ENCODE measurements at regions not wholly inside any gene's neighbourhood (a gene's known extent, or its start where the extent isn't known, plus 50 kb on each side); places are given as distances from the start of the nearest gene placed in this dataset.

DNA sequence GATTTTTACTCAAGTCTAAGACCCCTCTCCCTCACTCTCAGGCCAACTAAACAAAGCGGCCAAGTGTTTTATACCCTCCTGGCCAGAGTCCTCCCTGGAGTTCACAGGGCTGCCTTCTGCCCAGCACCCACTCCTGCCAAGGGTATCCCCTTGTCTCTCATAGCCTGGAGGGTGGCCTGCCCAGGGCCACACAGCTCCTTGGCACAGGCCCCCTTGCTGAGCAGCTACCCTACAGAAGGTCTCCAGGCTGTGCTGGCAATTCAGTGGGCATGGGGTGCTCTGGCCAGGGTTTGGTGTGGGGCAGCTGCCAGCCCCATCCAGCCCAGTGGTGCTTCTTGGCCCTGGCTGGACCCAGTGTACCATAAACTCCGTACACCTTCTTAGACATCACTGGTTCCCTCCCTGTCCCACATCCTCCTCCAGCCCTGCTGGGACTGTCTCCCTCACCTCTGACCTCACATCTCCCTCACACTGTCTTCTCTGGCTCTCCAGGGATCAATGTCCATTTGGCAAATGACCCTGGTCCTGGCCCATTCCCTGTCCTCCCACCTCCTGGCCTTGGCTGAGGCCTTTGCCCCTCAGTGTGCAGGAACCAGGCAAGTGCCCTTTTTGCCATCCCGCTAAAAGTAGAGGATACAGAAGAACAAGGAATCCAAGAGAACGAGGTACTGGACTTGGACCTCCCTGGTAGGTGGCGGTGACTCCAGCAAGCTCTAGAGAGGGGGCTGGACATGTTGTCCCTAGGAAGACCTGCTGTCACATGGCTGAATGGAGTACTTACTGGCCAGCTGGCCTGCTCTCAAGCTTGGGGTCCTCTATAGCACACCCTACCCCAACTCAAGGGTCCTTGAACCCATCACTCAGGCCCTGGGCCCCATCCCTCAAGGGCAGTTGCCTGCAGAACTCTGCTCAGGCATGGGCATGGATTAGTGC lies 50.0 kb upstream of the TRPM1 start:
- no peak for DNase-seq (ENCODE audit: low spot score)

DNA sequence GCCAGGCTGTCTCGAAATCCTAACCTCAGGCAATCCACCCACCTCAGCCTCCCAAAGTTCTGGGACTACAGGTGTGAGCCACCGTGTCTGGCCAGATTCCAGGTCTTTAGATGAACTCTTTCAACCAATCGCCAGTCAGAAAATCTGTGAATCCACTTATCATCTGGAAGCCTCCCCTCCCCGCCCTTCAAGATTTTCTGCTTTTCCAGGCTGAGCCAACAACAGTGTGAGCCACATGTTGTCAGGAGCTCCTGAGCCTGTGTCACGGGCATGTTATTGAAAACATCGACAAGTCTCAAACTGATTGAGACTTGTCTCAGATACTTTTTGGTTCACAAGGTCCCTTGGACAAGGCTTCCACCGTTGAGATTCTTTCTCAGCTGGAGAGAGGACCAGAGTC lies 52.0 kb upstream of the TRPM1 start:
- DNase-seq (ENCODE audit: low spot score) = no peak

DNA sequence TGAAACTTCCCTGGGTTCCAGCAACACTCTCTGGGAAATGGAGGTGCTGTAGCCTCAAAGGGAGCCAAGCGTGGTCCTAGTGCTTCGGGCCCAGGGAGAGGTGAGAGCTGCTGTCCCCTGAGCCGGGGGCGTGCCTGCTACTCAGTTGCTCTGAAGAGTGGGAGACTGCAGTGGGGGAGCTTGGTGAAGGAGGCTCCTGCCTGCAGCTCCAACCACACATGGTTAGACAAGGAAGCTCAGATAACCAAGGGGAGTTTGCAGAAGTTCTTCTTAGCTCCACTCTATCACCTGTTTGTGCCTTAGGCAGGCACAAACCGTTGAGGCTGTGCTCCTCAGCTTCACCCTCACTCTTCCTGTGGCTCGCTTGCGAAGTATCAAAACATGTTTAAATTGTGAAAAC lies 53.6 kb upstream of the TRPM1 start:
- DNase-seq (ENCODE audit: low spot score) = no peak

DNA sequence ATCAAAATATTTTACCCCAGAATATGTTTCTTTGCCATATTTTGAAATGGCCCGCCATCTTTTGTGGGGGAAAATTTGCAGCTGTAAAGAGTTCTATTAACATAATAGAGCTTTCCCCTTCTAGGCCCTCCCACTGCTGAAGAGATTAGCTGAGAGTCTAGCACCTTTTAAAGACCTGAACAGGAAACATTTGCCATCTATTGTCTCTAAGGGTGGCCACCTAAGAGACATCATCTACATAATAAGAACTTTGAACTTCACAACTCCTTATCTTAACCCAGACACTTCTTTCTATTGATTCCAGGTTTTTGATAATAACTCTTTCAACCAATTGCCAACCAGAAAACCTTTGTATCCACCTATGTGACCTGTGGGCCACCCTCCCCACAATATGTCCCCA lies 54.7 kb upstream of the TRPM1 start:
- no peak for DNase-seq (ENCODE audit: low spot score)

DNA sequence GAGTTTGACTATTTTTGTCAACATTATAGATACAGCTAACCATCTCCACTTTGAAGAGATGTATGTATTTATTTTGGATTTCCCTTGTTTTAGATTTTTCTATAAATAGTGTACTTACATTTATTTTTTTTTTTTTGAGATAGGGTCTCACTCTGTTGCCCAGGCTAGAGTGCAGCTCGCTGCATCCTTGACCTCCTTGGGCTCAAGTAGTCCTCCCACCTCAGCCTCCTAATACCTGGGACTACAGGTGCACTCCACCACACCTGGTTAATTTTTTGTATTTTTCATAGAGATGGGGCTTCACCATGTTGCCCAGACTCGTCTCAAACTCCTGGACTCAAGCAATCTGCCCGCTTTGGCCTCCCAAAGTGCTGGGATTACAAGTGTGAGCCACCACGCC lies 55.3 kb upstream of the TRPM1 start:
- no peak for DNase-seq (ENCODE audit: low spot score)

DNA sequence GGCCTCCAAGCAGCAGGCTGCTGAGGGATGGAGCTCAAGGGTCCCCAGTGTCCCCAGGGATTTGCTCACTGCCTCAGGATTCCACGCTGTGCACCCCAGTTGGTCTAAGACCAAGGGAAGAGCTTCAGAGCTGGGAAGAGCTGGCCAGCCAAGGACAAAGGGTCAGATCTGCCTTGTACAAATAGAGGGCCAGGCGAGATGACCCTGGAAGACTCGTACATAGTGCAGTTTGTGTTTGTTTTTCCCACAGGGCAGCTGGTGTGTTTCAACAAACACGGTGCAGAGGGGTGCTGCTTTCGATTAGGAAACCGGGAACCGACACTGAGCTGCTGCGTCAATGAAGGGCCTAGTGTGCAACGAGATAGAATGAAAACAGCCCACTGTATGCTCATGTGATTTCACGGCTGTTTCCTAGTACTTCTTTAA lies 56.1 kb upstream of the TRPM1 start:
- no peak for DNase-seq (ENCODE audit: low spot score)

DNA sequence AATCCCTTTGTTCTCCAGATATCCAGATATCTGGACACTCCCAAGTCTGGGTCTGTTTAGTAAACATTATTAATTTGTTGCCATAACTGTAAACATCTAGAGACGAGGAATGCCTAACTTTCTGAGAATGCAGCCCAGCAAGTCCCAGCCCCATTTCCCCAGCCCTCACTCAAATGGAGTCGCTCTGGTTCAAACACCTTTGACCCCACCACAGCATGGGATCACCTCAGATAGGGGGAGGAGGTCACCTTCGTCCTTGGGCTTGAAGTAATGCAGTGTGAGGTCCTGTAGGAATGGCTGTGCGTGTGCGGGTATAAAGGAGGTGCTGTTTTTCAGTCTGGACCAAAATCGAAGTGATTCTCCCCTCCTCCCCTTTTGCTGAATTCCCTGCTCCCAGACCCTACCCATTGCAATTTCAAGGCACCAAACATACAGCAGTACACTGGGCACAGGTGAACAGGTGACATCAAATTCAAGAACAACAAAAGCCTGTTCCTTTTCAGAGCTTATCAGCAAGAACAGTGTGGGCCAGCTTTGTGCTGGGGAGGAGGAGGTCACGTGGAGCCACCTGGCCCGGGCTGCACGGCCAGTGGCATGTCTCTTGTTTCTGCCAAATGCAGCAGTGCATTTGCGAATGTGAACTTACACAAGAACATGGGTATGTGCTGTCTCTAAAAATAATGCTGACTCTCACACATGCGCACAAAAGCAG lies 57.5 kb upstream of the TRPM1 start:
- no peak for DNase-seq (ENCODE audit: low spot score)

DNA sequence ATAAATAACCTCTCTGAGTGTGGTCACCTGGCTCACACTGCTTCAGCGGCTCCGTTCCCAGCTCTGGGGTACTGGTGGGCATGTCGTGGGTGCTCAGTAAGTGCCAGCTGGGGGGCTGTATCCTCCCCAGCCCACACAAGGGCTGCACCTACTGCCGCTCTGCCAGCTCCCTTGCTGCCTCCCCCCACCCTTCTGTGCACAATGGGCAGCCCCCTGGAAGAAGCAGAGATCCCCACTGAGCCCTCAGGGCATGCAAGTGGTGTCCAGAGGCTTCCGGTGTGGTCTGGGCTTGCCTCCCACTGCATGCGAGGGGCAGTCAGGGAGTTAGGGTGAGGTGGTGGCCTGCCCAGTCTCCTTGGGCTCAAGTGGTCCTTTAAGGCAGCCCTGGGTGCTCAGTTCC lies 58.3 kb upstream of the TRPM1 start:
- DNase-seq (ENCODE audit: low spot score) = no peak

DNA sequence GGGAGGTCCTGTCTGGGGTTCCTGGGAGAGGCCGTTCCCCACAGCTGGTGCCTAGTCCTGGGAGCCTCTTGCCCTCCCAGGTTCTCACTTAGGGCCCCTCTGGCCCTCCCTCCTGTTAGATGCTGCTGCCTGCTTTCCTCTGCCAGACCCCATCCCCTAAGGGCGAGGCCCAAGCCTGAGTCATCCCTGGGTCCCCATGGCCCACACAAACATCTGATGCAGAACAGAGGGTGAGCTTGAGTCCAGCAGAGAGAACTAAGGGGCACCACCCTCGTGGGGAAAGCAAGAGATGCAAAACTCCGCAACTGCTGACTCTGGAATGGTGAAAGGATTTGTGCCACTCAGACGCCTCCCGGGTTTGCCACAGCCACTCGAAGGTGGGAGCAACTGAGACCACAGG lies 58.8 kb upstream of the TRPM1 start:
- no peak for DNase-seq (ENCODE audit: low spot score)

DNA sequence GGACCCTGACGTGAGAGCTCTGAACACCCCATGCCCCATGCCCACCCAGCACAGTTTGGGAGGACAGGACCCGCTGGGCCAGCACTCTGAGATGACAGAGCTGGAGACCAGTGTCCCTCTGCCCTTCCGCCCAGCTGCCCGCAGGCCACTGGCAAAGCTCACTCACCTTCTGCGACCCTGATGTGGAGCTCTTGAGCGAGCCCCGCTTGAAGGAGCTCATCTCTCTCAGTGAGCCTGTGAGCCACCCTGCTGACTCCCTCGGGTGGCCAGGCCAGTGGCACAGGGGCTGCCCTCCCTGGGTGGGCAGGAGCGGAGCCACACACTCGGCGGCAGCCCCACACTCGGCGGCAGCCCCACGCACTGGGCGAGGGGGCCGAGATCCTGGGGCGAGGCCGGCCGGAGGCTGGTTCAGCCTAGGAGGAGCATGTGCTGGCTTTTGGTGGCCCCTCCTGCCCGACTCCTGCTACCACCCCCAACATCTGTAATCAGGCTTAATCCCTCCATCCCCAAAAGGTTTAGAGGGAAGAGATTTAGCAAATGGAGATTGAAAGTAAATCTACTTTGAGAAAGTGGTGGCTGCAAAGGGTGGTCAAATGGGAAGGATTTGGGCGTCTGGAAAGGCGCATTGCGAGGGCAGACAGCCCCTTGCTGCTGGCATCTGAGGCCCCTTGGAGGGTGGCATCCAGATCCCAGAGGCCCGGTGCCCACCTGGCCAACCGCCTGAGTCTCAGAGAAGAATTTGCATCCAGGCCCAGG lies 59.4 kb upstream of the TRPM1 start:
- no peak for DNase-seq (ENCODE audit: low spot score)

DNA sequence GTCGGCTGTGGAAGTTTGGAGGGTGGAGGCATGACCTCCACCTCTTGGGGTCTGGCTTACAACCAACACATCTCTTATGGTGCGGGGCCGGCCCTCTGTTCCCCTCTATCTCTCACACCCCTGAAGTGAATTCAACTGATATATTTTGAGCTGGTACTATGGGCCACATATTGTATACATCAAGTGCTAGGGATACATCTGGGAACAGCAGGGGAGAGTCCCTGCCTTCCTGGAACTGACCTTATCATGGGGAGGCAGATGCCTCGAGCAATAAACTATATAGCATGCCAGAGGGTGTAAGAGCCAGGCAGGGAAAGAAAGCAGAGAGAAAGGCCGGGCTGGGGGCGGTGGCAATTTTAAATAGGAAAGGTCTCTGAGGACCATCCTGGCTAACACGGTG lies 60.4 kb upstream of the TRPM1 start:
- DNase-seq (ENCODE audit: low spot score) = peak; percentile 77

DNA sequence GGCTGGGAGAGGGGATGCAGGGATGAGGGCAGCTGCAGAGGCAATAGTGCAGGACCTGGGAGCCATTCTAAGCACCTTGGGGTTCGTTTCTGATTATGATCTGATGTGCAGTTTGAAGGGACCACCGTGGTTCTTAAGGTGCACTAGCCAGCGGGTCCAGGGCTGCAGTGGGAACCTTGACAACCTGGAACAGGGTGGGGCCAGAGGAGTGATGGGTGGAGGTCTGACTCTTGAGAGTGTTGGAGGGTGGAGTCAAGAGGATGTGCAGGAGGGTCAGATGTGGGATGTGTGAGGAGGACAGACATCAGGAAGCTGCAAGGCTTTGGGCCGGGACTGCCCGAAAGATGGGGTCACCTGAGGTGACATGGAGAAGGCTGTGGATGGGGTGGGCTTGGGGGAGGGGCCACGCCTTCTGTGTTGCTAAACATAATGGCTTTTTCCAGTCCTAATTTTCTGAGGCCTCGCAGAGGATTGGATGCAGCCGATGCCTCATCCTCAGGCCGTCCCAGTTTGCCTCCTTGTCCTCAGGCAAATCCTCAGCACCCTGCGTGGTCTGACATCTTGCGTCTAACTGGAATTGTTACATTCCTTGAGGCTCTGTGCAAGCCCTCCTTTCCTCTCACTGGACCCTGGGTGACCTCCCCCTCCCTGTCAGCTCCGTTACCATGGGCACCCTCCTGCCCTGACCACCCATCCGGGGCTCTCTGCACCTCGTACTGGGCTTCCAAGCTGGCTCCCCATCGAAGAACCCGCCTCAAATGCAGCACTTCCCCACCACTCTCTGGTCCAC lies 61.4 kb upstream of the TRPM1 start:
- DNase-seq (ENCODE audit: low spot score) = peak; percentile 13

DNA sequence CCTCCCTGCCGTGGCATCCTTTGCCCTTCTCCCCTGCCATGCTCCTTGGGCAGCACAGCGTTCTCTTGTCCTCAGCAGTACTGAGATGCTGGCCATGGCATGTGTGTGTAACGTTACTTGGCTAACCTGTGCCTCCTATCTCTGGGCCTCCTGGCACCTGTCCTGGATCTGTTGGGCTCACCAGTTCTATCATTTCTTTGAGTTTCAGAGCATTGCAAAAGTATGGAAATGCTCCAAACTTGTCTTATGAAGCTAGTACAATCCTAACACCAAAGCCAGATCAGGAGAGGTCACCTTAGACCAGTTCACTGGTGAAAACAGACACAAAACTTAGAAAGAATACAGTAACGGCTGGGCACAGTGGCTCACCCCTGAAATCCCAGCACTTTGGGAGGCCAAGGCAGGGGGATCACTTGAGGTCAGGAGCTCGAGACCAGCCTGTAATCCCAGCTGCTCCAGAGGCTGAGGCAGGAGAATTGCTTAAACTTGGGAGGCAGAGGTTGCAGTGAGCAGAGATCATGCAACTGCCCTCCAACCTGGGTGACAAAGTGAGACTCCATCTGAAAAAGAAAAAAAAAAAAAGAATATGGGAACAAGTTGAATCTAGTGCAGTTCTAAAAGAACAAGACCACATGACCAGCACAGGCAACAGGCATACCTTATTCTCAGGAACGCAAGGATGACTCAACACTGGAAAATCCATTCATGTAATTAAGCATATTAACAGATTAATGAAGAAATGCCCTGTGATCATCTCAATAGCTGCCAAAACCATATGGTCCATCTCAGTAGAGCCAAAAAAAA lies 62.4 kb upstream of the TRPM1 start:
- DNase-seq (ENCODE audit: low spot score) = no peak

DNA sequence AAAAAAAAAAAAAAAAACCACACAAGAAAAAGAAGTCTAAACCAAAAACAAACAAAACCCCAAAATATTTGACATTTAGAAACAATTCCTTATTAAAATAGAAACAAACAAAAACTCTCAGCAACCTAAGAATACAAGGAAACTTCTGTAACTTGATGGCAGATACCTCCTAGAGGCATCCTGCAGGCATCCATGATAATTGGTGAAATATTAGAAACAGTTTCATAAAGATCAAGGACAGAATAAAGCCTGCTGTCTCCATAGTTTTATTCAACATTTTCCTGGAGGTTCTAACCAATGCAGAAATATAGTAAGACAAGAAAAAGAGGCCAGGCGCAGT lies 63.0 kb upstream of the TRPM1 start:
- DNase-seq (ENCODE audit: low spot score) = no peak

DNA sequence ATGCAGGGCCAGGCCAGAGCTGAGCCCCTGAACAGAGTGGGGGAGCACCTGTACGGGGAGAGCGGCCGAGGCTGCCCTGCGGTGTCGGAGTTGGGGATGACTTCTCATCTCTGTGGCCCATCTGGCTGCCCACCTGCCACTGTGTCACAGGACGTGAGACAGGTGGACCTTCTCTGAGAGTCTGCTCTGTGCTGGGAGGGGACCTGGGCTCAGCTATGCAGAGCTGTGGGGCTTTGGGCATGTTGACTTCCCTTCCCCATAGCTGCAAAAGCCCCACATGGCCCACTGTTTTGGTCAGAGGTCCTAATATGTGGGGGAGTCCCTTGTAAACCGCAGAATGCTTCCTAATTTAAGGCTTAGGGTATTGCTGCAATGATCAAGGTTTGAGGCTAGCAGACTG lies 68.0 kb upstream of the TRPM1 start:
- DNase-seq (ENCODE audit: low spot score) = no peak

DNA sequence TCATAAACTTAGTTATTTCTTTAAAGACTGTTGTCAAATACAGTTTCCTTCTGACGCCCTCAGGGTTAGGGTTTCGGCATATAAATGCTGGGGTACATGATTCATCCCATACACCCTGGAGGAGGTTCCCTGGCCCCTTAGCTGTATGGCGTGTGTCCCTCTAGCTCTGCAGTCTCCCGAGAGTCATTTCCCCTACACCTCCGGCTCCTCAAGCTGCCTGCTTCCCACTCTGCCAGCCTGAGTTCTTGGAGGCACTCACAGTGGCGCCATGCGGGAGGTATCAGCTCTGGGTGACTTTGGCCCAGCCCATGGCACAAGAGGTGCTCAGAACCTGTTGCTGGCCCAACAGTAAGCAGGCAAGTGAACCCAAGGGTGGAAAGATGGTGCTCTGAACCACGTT lies 70.2 kb upstream of the TRPM1 start:
- no peak for DNase-seq (ENCODE audit: low spot score)

DNA sequence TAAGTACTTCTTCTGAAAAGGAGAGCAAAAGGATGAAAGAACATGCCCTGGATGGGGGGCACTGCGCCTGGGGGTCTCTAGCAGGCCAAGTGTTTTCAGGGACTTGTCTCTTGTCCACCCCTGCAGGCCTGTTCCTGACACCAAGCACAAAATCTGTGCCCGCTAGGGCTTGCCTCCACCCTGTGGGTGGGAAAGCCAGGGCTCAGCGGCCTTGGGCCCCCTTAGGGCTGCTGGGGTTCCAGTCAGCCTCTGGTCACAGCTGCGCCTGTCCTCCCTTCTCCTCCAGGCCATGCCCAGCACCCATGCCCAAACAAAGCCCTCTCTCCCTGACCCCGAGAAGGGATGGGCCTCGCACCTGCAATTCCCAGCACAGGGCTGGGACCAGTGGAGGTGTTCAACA lies 71.1 kb upstream of the TRPM1 start:
- no peak for DNase-seq (ENCODE audit: low spot score)

DNA sequence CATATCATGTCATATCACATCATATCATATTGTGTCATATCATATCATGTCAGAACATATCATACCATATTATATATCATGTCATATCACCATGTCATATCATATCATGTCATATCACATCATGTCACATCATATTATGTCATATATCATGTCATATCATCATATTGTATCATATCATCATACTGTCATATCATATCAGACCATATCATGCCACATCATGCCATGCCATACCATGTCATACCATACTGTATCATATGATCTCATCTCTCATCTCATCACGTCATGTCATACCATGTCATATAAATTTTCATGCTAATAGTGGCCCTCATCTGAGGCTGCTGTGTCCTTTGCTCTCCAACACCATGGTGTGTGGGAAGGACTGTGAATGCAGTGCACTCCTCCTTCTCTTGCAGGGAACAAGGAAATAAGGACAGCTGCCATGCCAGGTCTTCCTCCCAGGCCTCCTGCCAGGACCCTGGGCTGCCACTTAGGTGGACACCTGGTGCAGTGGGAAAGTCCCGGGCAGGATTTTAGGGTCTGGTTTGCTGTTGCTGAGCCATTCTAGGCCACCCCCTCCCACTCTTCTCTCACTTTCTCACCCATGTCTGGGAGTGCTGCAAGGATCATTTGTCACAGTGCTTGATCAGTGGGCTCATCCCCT lies 72.4 kb upstream of the TRPM1 start:
- DNase-seq (ENCODE audit: low spot score) = no peak

DNA sequence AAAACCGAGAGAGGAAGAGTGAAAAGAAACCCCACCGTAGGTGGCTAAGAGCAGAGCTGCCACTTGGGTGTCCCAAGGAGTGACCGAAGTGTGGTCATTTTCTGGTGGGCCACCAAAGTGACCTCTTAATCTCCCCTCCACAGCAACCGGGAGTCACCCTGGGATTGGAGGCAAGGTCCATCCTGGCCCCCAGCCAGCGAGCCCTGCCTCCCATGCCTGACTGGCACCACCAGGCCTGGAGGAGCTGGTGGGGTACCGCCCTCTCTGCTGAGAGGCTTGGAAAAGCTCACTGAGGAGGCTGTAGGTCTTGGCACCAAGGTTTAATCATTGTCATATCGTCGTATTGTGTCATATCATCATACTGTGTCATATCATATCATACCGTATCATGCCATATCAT lies 74.0 kb upstream of the TRPM1 start:
- DNase-seq (ENCODE audit: low spot score) = no peak

DNA sequence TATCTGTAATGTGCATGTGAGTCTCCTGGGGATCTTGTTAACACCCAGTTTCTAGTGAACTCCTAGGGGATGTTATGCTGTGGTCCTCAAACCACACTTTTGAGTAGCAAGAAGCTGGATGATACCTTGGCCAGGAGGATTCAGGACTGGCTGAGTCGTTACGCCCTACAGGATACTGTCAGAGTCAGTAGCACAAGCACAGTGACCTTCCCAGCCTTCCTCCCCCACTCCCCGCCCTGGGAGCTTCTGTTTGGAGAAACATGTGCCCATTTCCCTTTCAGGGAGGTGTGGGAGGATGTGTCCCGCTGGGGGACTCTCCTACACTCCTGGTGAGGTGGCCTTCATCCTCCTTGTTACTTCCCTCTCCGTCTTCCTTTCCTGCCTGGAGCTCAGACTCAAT lies 76.4 kb upstream of the TRPM1 start:
- no peak for DNase-seq (ENCODE audit: low spot score)

DNA sequence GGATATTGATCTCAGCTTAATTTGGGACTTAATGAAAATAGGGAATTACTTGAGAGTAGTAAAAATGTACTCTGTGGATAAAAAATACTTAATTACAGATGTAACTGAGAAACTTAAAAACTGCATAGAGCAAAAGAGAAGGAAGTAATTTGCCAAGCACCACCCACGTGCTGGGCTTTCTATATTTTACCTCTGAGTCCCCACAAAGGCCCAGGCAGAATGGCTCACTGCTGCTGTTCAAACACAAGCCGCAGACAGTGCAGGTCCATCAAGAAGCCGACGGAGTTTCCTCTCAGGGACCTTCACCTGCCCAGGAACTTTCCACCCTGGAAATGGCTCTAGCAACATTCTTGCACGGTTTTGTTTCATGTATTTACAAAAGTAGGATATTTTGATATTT lies 77.2 kb upstream of the TRPM1 start:
- no peak for DNase-seq (ENCODE audit: low spot score)

Measured in hematopoietic multipotent progenitor cell treated with erythropoietin and hydrocortisone succinate and interleukin-3 and kit ligand, for 15 days (in vitro differentiated cells).